ENCODE measurements at regions not wholly inside any gene's neighbourhood (a gene's known extent, or its start where the extent isn't known, plus 50 kb on each side); places are given as distances from the start of the nearest gene placed in this dataset.

DNA sequence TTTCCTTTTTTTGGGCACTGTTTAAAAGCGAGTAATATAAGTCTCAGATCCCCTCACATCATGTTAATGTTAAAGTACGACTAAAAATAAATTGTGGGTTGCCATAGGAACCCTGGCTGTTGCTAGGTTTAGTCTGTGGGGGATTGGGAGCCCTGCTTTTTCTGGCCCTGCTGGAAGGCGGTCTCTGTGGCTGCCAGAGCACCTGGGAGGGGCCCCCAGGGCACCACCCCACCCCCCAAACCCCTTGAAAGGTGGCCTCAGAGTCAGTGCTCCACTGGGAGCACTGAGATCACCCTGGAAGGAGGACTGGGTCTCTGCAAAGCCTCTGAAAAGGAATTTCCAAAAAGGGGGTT lies 66.2 kb upstream of the NEURL1B start:
- Histone ChIP-seq H2AK5ac (ENCODE audit: low read depth, low read length) (no peak overlapping the region), H3K18ac (ENCODE audit: extremely low read depth, low read length) (no peak overlapping the region; the same call in 1 of the 2 replicates), H2BK5ac (ENCODE audit: low read depth, low read length) (no peak overlapping the region), H4K8ac (ENCODE audit: extremely low read depth, insufficient read depth, low read length) (no peak overlapping the region), H3K9ac (replicated peaks in 1 of 4; ENCODE audit: extremely low read depth in 1 of 4, low read depth in 3 of 4, low read length in 3 of 4) (no peak overlapping the region), H3K79me1 (ENCODE audit: low read depth, low read length) (no peaks in the 10 kb centered on the region), H2BK15ac (ENCODE audit: low read length) (no peak overlapping the region), H3K4me3 (ENCODE audit: extremely low read depth in 1 of 4, insufficient read depth in 2 of 4, low read depth in 3 of 4, low read length in 4 of 4) (no peak overlapping the region), H3K4me1 (replicated peaks in 1 of 4; ENCODE audit: control insufficient read depth in 3 of 4, insufficient read depth in 4 of 4, low read length in 3 of 4) (peaks cover 4 to 28% (median 21%) of the 10 kb centered on the region in 4 experiments), H2BK20ac (ENCODE audit: low read length) (no peak overlapping the region), H2BK12ac (ENCODE audit: low read depth, low read length) (no peak overlapping the region), H3K4ac (replicated peaks; ENCODE audit: insufficient read length, low read depth, low read length) (no peak overlapping the region), H3K23me2 (ENCODE audit: low read depth, low read length) (no peaks in the 10 kb centered on the region; the same call in 1 of the 2 replicates), H3K56ac (replicated peaks; ENCODE audit: insufficient read length, low read depth, low read length) (no peak overlapping the region), H3K9me3 (ENCODE audit: insufficient read depth in 2 of 2, low read depth in 1 of 2, low read length in 1 of 2) (no peaks in the 10 kb centered on the region; a peak in 1 of 4 replicates), H3K79me2 (ENCODE audit: control insufficient read depth in 1 of 2, insufficient read depth in 2 of 2, low read length in 2 of 2) (no peaks in the 10 kb centered on the region), H3K14ac (ENCODE audit: insufficient read length) (no peak overlapping the region), H3K27ac (ENCODE audit: low read depth, low read length) (no peak overlapping the region), H2AFZ (ENCODE audit: low read length) (no peak overlapping the region), H3K27me3 (replicated peaks in 1 of 4; ENCODE audit: control insufficient read depth in 3 of 4, extremely low read depth in 1 of 4, insufficient read depth in 3 of 4, low read length in 3 of 4) (no peaks in the 10 kb centered on the region; a peak in 1 of 7 replicates), H3K4me2 (ENCODE audit: insufficient read depth in 1 of 2, low read depth in 2 of 2, low read length in 2 of 2) (no peak overlapping the region; a peak in 1 of 4 replicates), H3K23ac (ENCODE audit: insufficient read length) (no peak overlapping the region), H4K20me1 (replicated peaks in 1 of 2; ENCODE audit: control insufficient read depth in 1 of 2, insufficient read depth in 2 of 2, low read length in 2 of 2) (no peaks in the 10 kb centered on the region), H4K91ac (replicated peaks; ENCODE audit: insufficient read length, low read length) (no peak overlapping the region), H2BK120ac (replicated peaks; ENCODE audit: low read depth, low read length) (no peak overlapping the region), H4K5ac (ENCODE audit: insufficient read length, low read depth, low read length) (no peak overlapping the region), H3K36me3 (ENCODE audit: control insufficient read depth in 2 of 4, insufficient read depth in 4 of 4, low read length in 3 of 4) (no peaks in the 10 kb centered on the region)
- ChIA-PET POLR2A (ENCODE audit: partially characterized antibody) (no interaction called here), CTCF (ENCODE audit: partially characterized antibody) (no interaction called here)
- TF ChIP-seq NANOG (IDR thresholded peaks at IDR 0.05; ENCODE audit: insufficient read depth, low read depth, low read length, poor library complexity, severe bottlenecking) (no peak), PHF8 (conservative IDR thresholded peaks at IDR 0.05; ENCODE audit: low read depth, low read length) (no peak), ASH2L (IDR thresholded peaks at IDR 0.05; ENCODE audit: low read length) (no peak), CBX5 (IDR thresholded peaks at IDR 0.05; ENCODE audit: low read depth, low read length) (no peak), SUZ12 (IDR thresholded peaks at IDR 0.05; ENCODE audit: low read length) (no peak), ZNF274 (IDR thresholded peaks at IDR 0.05; ENCODE audit: borderline replicate concordance, extremely low read depth, low read length) (no peak), SP2 (IDR thresholded peaks at IDR 0.05; ENCODE audit: low read length) (no peak)
- TF ChIP-seq, protein P1, sequence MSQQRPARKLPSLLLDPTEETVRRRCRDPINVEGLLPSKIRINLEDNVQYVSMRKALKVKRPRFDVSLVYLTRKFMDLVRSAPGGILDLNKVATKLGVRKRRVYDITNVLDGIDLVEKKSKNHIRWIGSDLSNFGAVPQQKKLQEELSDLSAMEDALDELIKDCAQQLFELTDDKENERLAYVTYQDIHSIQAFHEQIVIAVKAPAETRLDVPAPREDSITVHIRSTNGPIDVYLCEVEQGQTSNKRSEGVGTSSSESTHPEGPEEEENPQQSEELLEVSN (IDR thresholded peaks at IDR 0.05): no peak
- DNase-seq (ENCODE audit: low read depth in 1 of 2, low spot score in 2 of 2) (no peak), FAIRE-seq (no peak)
- 64% methylated on average over 3 of the region's 3 CpGs; no CpG with 5 or more reads in 1 of the 2 experiments for WGBS, 2 experiments (ENCODE audit: extremely low coverage in 1 of 2, insufficient coverage in 1 of 2, insufficient read length in 1 of 2, insufficient replicate concordance in 2 of 2, low coverage in 1 of 2, low lambda C conversion rate in 2 of 2, missing lambda C conversion rate in 1 of 2)

Data from H1 (cell line).